Endodermal cell (in vitro differentiated cells): ENCODE measurements at regions not wholly inside any gene's neighbourhood (a gene's known extent, or its start where the extent isn't known, plus 50 kb on each side); places are given as distances from the start of the nearest gene placed in this dataset.

Experiments
- DNase-seq: peaks from one replicate; pipeline ENCODE4 v3.0.0-alpha.2; 2017
- H3K27ac ChIP-seq: 2 replicates; pipeline ENCODE4 v1.5.1; 2013; ENCODE audit warnings: mild to moderate bottlenecking, low read depth, low read length, moderate library complexity
- H3K27me3 ChIP-seq: 2 replicates; pipeline ENCODE4 v1.6.1; 2013; ENCODE audit warnings: mild to moderate bottlenecking, low read length, moderate library complexity; ENCODE audit not compliant: insufficient read depth, control insufficient read depth, poor library complexity, severe bottlenecking
- H3K36me3 ChIP-seq: 2 replicates; pipeline ENCODE4 v1.7.0; 2013; ENCODE audit warnings: mild to moderate bottlenecking, low read length, moderate library complexity; ENCODE audit not compliant: control insufficient read depth, insufficient read depth
- H3K4me1 ChIP-seq: one replicate; pipeline ENCODE4 v1.7.0; 2013; ENCODE audit warnings: low read length; ENCODE audit not compliant: control insufficient read depth, insufficient read depth
- H3K4me3 ChIP-seq: 2 replicates; pipeline ENCODE4 v1.5.1; 2013; ENCODE audit warnings: mild to moderate bottlenecking, low read length, moderate library complexity
- H3K9ac ChIP-seq: 2 replicates; pipeline ENCODE4 v1.6.1; 2013; ENCODE audit warnings: mild to moderate bottlenecking, low read length, moderate library complexity; ENCODE audit not compliant: poor library complexity, severe bottlenecking; ENCODE audit errors: extremely low read depth
- H3K9me3 ChIP-seq: 2 replicates; pipeline ENCODE4 v1.6.1; 2013; ENCODE audit warnings: mild to moderate bottlenecking, low read length, moderate library complexity; ENCODE audit not compliant: control insufficient read depth
- H3K27ac Mint-ChIP-seq: 2 replicates; pipeline ENCODE4 v1.8.0; 2020; ENCODE audit warnings: mixed read lengths
- H3K27me3 Mint-ChIP-seq: 2 replicates; pipeline ENCODE4 v1.8.0; 2021; ENCODE audit warnings: mild to moderate bottlenecking, mixed read lengths; ENCODE audit not compliant: insufficient read depth
- H3K36me3 Mint-ChIP-seq: 2 replicates; pipeline ENCODE4 v1.8.0; 2020; ENCODE audit warnings: low read depth, mixed read lengths
- H3K4me1 Mint-ChIP-seq: 2 replicates; pipeline ENCODE4 v1.8.0; 2020; ENCODE audit warnings: mixed read lengths
- H3K4me3 Mint-ChIP-seq: 2 replicates; pipeline ENCODE4 v1.8.0; 2020; ENCODE audit warnings: mild to moderate bottlenecking, moderate library complexity, mixed read lengths
- H3K9me3 Mint-ChIP-seq: 2 replicates; pipeline ENCODE4 v1.8.0; 2020; ENCODE audit warnings: mild to moderate bottlenecking, mixed read lengths
- CTCF ChIP-seq: fragments of 200-600 bp; sonication (generic); conservative IDR thresholded peaks from 2 replicates; pipeline ENCODE4 v1.5.0; 2021; ENCODE audit warnings: antibody characterized with exemption, mild to moderate bottlenecking
- WGBS, 2 experiments: methylation state at CpG; one replicate each; pipeline versions ENCODE4 v1.1.5 to v1.1.7; 2013; ENCODE audit warnings: missing lambda C conversion rate in 2 of 2, mixed read lengths in 1 of 2; ENCODE audit not compliant: insufficient coverage in 1 of 2, insufficient read length in 1 of 2; 5-methylcytosine and 5-hydroxymethylcytosine counted together

- no peaks in the 10 kb centered on the region for H3K27me3 ChIP-seq
- Mint-ChIP-seq H3K27me3 (no peaks in the 10 kb centered on the region), H3K9me3 (peaks cover 6% of the 10 kb centered on the region), H3K36me3 (no peaks in the 10 kb centered on the region), H3K4me3 (no peak overlapping the region), H3K27ac (no peak overlapping the region), H3K4me1 (no peaks in the 10 kb centered on the region)
- no peaks in the 10 kb centered on the region for H3K9me3 ChIP-seq
- H3K36me3 ChIP-seq: no peaks in the 10 kb centered on the region
- no peak for DNase-seq
- no peak overlapping the region for H3K27ac ChIP-seq
- H3K9ac ChIP-seq: no peak overlapping the region
- TF ChIP-seq CTCF: no peak
- H3K4me3 ChIP-seq: no peak overlapping the region
- H3K4me1 ChIP-seq: no peaks in the 10 kb centered on the region
These were observed 2051.1 kb upstream of the LRRTM1 start for GRCh38 chr2:82355622-82356021.

- Mint-ChIP-seq H3K4me1 (no peaks in the 10 kb centered on the region), H3K27me3 (no peaks in the 10 kb centered on the region), H3K4me3 (no peak overlapping the region), H3K36me3 (no peaks in the 10 kb centered on the region), H3K27ac (no peak overlapping the region), H3K9me3 (no peaks in the 10 kb centered on the region)
- Histone ChIP-seq H3K36me3 (no peaks in the 10 kb centered on the region), H3K4me3 (no peak overlapping the region), H3K4me1 (no peaks in the 10 kb centered on the region), H3K27ac (no peak overlapping the region), H3K9me3 (no peaks in the 10 kb centered on the region), H3K9ac (no peak overlapping the region), H3K27me3 (no peaks in the 10 kb centered on the region)
- 83 to 100% methylated on average over 1 of the region's 1 CpG for WGBS, 2 experiments
- DNase-seq: no peak
- no peak for TF ChIP-seq CTCF
These were observed 2041.4 kb upstream of the LRRTM1 start for GRCh38 chr2:82345910-82346309.

GRCh38 chr2:82344670-82345069, 2040.1 kb upstream of the LRRTM1 start:
- DNase-seq: peak; percentile 53

More at GRCh38 chr2:82344670-82345069, 2040.1 kb upstream of the LRRTM1 start:
- H3K9ac ChIP-seq: no peak overlapping the region
- no peaks in the 10 kb centered on the region for H3K4me1 ChIP-seq
- Mint-ChIP-seq H3K27ac (no peak overlapping the region), H3K9me3 (no peaks in the 10 kb centered on the region), H3K27me3 (no peaks in the 10 kb centered on the region), H3K4me3 (no peak overlapping the region), H3K36me3 (no peaks in the 10 kb centered on the region), H3K4me1 (no peaks in the 10 kb centered on the region)
- no peaks in the 10 kb centered on the region for H3K27me3 ChIP-seq
- H3K4me3 ChIP-seq: no peak overlapping the region
- no peaks in the 10 kb centered on the region for H3K9me3 ChIP-seq
- no peak overlapping the region for H3K27ac ChIP-seq
- WGBS, 2 experiments: 88% methylated on average over 3 of the region's 3 CpGs; no CpG with 5 or more reads in 1 of the 2 experiments
- no peaks in the 10 kb centered on the region for H3K36me3 ChIP-seq
- peak; percentile 79 for TF ChIP-seq CTCF
